HCT116 (cell line): ENCODE measurements at regions not wholly inside any gene's neighbourhood (a gene's known extent, or its start where the extent isn't known, plus 50 kb on each side); places are given as distances from the start of the nearest gene placed in this dataset.

Source experiments
- ATAC-seq: fragments of 200-7000 bp; cut with Tn5 transposase; 2 replicates; pipeline ENCODE4 v1.9.1; 2020; ENCODE audit warnings: mild to moderate bottlenecking, moderate library complexity
- BruUV-seq: library from RNA; stranded (reverse); fragments of 400-500 nt; replicated peaks from 2 replicates; lab custom pipeline; 2021; lab: Mats Ljungman, UMichigan
- CTCF ChIA-PET: fragments of 300-600 bp; sonication (Branson Sonifier 250); formaldehyde crosslinking; loops from one replicate; lab custom pipeline; 2021; ENCODE audit warnings: antibody characterized with exemption; lab: Charles Lee
- POLR2A ChIA-PET: fragments of 300-600, 350-600 bp; sonication (Branson Sonifier 250); formaldehyde crosslinking; loops from one replicate; lab custom pipeline; 2021; ENCODE audit warnings: antibody characterized with exemption; lab: Charles Lee
- RAD21 ChIA-PET, 2 experiments: fragments of 300-600 bp; sonication (Branson Sonifier 250); formaldehyde crosslinking; loops; one replicate each; lab custom pipeline; 2023; ENCODE audit warnings: low total read pairs in 2 of 2; ENCODE audit not compliant: uncharacterized antibody in 2 of 2, unreplicated experiment in 2 of 2, low non-redundant PET in 1 of 2; lab: Charles Lee
- DNase-seq: peaks from one replicate; pipeline ENCODE4 v3.0.0-alpha.2; 2010; ENCODE audit warnings: low read depth, low spot score
- H2AFZ ChIP-seq: fragments of 200-600 bp; shearing (Covaris generic), sonication (generic); 2 replicates; pipeline ENCODE4 v1.6.1; 2017; ENCODE audit warnings: low read depth, mixed run types, mixed read lengths, antibody characterized with exemption, low read length; ENCODE audit not compliant: poor library complexity, severe bottlenecking
- H3K27ac ChIP-seq: 2 replicates; pipeline ENCODE4 v1.5.1; 2012; ENCODE audit warnings: low read depth, low read length
- H3K27me3 ChIP-seq: fragments of 200-600 bp; sonication (generic); 2 replicates; pipeline ENCODE4 v1.6.1; 2016; ENCODE audit warnings: mixed run types, low read length, mixed read lengths; ENCODE audit not compliant: insufficient read depth
- H3K36me3 ChIP-seq, 2 experiments: fragments of 200-500 bp in 1 of 2; fragments of 200-600 bp in 1 of 2; sonication (Bioruptor generic) in 1 of 2; sonication (generic) in 1 of 2; 2 replicates each; pipeline versions ENCODE4 v1.5.1 to v1.6.1; 2014 to 2016; ENCODE audit warnings: low read length in 2 of 2, inconsistent platforms in 1 of 2, mixed read lengths in 1 of 2, mixed run types in 1 of 2; ENCODE audit not compliant: insufficient read depth in 2 of 2, control insufficient read depth in 1 of 2
- H3K4me1 ChIP-seq, 2 experiments: fragments of 200-600 bp in 1 of 2; sonication (generic) in 1 of 2; 2 replicates each; pipeline versions ENCODE4 v1.5.1 to v1.6.1; 2012 to 2017; ENCODE audit warnings: low read length in 2 of 2, inconsistent platforms in 1 of 2, mild to moderate bottlenecking in 1 of 2, mixed read lengths in 1 of 2, mixed run types in 1 of 2, moderate library complexity in 1 of 2; ENCODE audit not compliant: insufficient read depth in 2 of 2, control insufficient read depth in 1 of 2
- H3K4me2 ChIP-seq: fragments of 200-600 bp; sonication (generic); 2 replicates; pipeline ENCODE4 v1.6.1; 2017; ENCODE audit warnings: mixed run types, low read length, mixed read lengths
- H3K4me3 ChIP-seq, 2 experiments: fragments of 200-600 bp in 1 of 2; sonication (generic) in 1 of 2; replicated peaks in 1 of 2; 2 replicates each; pipeline ENCODE4 v1.5.1; 2011 to 2016; ENCODE audit warnings: low read length in 2 of 2, control low read depth in 1 of 2, low read depth in 1 of 2, mild to moderate bottlenecking in 1 of 2, mixed read lengths in 1 of 2, mixed run types in 1 of 2
- H3K79me2 ChIP-seq: fragments of 200-600 bp; sonication (generic); 2 replicates; pipeline ENCODE4 v1.6.1; 2017; ENCODE audit warnings: mild to moderate bottlenecking, mixed run types, low read length, moderate library complexity, mixed read lengths; ENCODE audit not compliant: insufficient read depth
- H3K9ac ChIP-seq: fragments of 200-600 bp; sonication (generic); 2 replicates; pipeline ENCODE4 v1.6.1; 2016; ENCODE audit warnings: low read length, mixed read lengths
- H3K9me2 ChIP-seq: fragments of 200-600 bp; sonication (generic), shearing (Covaris generic); 2 replicates; pipeline ENCODE4 v1.6.1; 2017; ENCODE audit warnings: mixed run types, mild to moderate bottlenecking, moderate library complexity; ENCODE audit not compliant: insufficient read depth
- H3K9me3 ChIP-seq, 2 experiments: fragments of 200-500 bp in 1 of 2; fragments of 200-600 bp in 1 of 2; sonication (Bioruptor generic) in 1 of 2; sonication (generic) in 1 of 2; 2 replicates each; pipeline ENCODE4 v1.6.1; 2014 to 2017; ENCODE audit warnings: low read length in 2 of 2, mixed read lengths in 2 of 2, inconsistent platforms in 1 of 2, low read depth in 1 of 2, mild to moderate bottlenecking in 1 of 2, mixed run types in 1 of 2, moderate library complexity in 1 of 2; ENCODE audit not compliant: control insufficient read depth in 1 of 2, insufficient read depth in 1 of 2
- H4K20me1 ChIP-seq: fragments of 200-600 bp; sonication (generic), shearing (Covaris generic); 2 replicates; pipeline ENCODE4 v1.6.1; 2017; ENCODE audit warnings: mixed run types, mild to moderate bottlenecking, moderate library complexity; ENCODE audit not compliant: insufficient read depth
- ATF3 ChIP-seq: IDR thresholded peaks from 2 replicates; pipeline ENCODE4 v1.6.1; 2012
- CBX3 ChIP-seq: IDR thresholded peaks from 2 replicates; pipeline ENCODE4 v1.6.1; 2012; ENCODE audit warnings: low read depth
- CEBPB ChIP-seq: IDR thresholded peaks from 2 replicates; pipeline ENCODE4 v1.6.1; 2012; ENCODE audit warnings: low read depth
- CTCF ChIP-seq, 3 experiments: fragments of 200-600 bp in 1 of 3; sonication (generic) in 1 of 3; IDR thresholded peaks in 2 of 3; conservative IDR thresholded peaks in 1 of 3; 2 replicates each; pipeline ENCODE4 v1.5.1; 2012 to 2017; ENCODE audit warnings: low read depth in 2 of 3, low read length in 2 of 3, antibody characterized with exemption in 1 of 3, borderline replicate concordance in 1 of 3, control low read depth in 1 of 3, mild to moderate bottlenecking in 1 of 3, mixed read lengths in 1 of 3, mixed run types in 1 of 3, moderate library complexity in 1 of 3; ENCODE audit not compliant: insufficient read depth in 1 of 3
- EGR1 ChIP-seq: IDR thresholded peaks from 2 replicates; pipeline ENCODE4 v1.6.1; 2012; ENCODE audit warnings: low read depth
- EZH2phosphoT487 ChIP-seq: fragments of 200-600 bp; IDR thresholded peaks from 2 replicates; pipeline ENCODE4 v1.6.1; 2018; ENCODE audit warnings: antibody characterized with exemption, borderline replicate concordance
- POLR2A ChIP-seq: IDR thresholded peaks from 2 replicates; pipeline ENCODE4 v1.7.0; 2011; ENCODE audit warnings: borderline replicate concordance; ENCODE audit not compliant: insufficient read depth, insufficient read length; ENCODE audit errors: extremely low read depth
- POLR2AphosphoS5 ChIP-seq: IDR thresholded peaks from 2 replicates; pipeline ENCODE4 v1.6.1; 2011; ENCODE audit warnings: mild to moderate bottlenecking, low read depth, low read length, moderate library complexity
- RAD21 ChIP-seq: IDR thresholded peaks from 2 replicates; pipeline ENCODE4 v1.6.1; 2012; ENCODE audit warnings: low read depth, mild to moderate bottlenecking
- SP1 ChIP-seq: IDR thresholded peaks from 2 replicates; pipeline ENCODE4 v1.6.1; 2012; ENCODE audit warnings: low read depth
- SRF ChIP-seq: IDR thresholded peaks from 2 replicates; pipeline ENCODE4 v1.6.1; 2012; ENCODE audit warnings: low read depth
- TCF7L2 ChIP-seq: IDR thresholded peaks from 2 replicates; pipeline ENCODE4 v1.7.0; 2011; ENCODE audit warnings: borderline replicate concordance, inconsistent platforms; ENCODE audit not compliant: insufficient read depth, insufficient read length; ENCODE audit errors: extremely low read depth
- ZBTB33 ChIP-seq: IDR thresholded peaks from 2 replicates; pipeline ENCODE4 v1.6.1; 2011; ENCODE audit warnings: mild to moderate bottlenecking, low read length, moderate library complexity; ENCODE audit not compliant: insufficient replicate concordance; ENCODE audit errors: extremely low read depth
- ZNF274 ChIP-seq: fragments of 200-500 bp; sonication (Bioruptor generic); IDR thresholded peaks from 2 replicates; pipeline ENCODE4 v1.6.1; 2014; ENCODE audit warnings: mild to moderate bottlenecking, low read depth, low read length, inconsistent platforms
- intact Hi-C: fragments of 100-400 bp; cut with micrococcal nuclease; formaldehyde crosslinking; loops from 2 replicates; pipeline ENCODE4 v1.10.0; 2022
- TF ChIP-seq, protein P1 (sequence below): IDR thresholded peaks from 2 replicates; pipeline ENCODE4 v1.6.1; 2012

- ChIA-PET RAD21 (no interaction called here), POLR2A (no interaction called here), CTCF (no interaction called here)
- Histone ChIP-seq H3K9ac (no peak overlapping the region), H3K4me3 (no peak overlapping the region), H3K4me2 (no peak overlapping the region), H3K4me1 (no peaks in the 10 kb centered on the region), H3K36me3 (no peaks in the 10 kb centered on the region), H3K9me3 (no peaks in the 10 kb centered on the region), H3K27me3 (no peaks in the 10 kb centered on the region), H4K20me1 (no peaks in the 10 kb centered on the region; the same call in 1 of the 2 replicates), H2AFZ (no peak overlapping the region), H3K27ac (no peak overlapping the region), H3K9me2 (no peaks in the 10 kb centered on the region), H3K79me2 (no peaks in the 10 kb centered on the region)
- DNase-seq (no peak), ATAC-seq (no peak)
- BruUV-seq = no TSS peak
- TF ChIP-seq CBX3 = no peak
- TF ChIP-seq, protein P1, sequence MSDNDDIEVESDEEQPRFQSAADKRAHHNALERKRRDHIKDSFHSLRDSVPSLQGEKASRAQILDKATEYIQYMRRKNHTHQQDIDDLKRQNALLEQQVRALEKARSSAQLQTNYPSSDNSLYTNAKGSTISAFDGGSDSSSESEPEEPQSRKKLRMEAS = no peak
- no peak for TF ChIP-seq ZBTB33
- intact Hi-C loops = no loop called here
Observed at GRCh38 chr6:104608101-104608500, 251.6 kb downstream of the HACE1 start.

- no peaks in the 10 kb centered on the region for H3K4me1 ChIP-seq
- ATAC-seq (no peak), DNase-seq (no peak)
- intact Hi-C loops = no loop called here
- H3K79me2 ChIP-seq = no peaks in the 10 kb centered on the region
- no peaks in the 10 kb centered on the region for H3K9me3 ChIP-seq
- H3K27ac ChIP-seq = no peak overlapping the region
- ChIA-PET POLR2A (no interaction called here), CTCF (no interaction called here), RAD21 (no interaction called here)
- H3K27me3 ChIP-seq = no peaks in the 10 kb centered on the region
- H3K9ac ChIP-seq = no peak overlapping the region
- H3K36me3 ChIP-seq = no peaks in the 10 kb centered on the region
- no TSS peak for BruUV-seq
- TF ChIP-seq CEBPB (no peak), ZNF274 (no peak), EZH2phosphoT487 (no peak), POLR2AphosphoS5 (no peak), POLR2A (no peak), RAD21 (no peak), TCF7L2 (no peak), CBX3 (no peak), CTCF (IDR thresholded peaks at IDR 0.05 in 2 of 3, conservative IDR thresholded peaks at IDR 0.05 in 1 of 3; ENCODE audit: borderline replicate concordance in 1 of 3, insufficient read depth in 1 of 3, low read depth in 2 of 3, low read length in 2 of 3) (no peak), SP1 (no peak), SRF (no peak), EGR1 (no peak), ATF3 (no peak)
- no peaks in the 10 kb centered on the region; the same call in 1 of the 2 replicates for H4K20me1 ChIP-seq
- H2AFZ ChIP-seq = no peak overlapping the region
- H3K4me3 ChIP-seq = no peak overlapping the region
- H3K9me2 ChIP-seq = no peaks in the 10 kb centered on the region
- no peak overlapping the region for H3K4me2 ChIP-seq
Observed at GRCh38 chr6:104607501-104607900, 252.2 kb downstream of the HACE1 start.
